B cell (primary cell): ENCODE measurements at regions not wholly inside any gene's neighbourhood (a gene's known extent, or its start where the extent isn't known, plus 50 kb on each side); places are given as distances from the start of the nearest gene placed in this dataset.
"Not testable (repeated sequence)": the region's sequence is repeated elsewhere in the genome, so short reads cannot be mapped to it uniquely, and the experiment has no call there.

Experiments used
- ATAC-seq: fragments of 200-7000 bp; cut with Tn5 transposase; one replicate; pipeline ENCODE4 v1.10.0; 2021; ENCODE audit warnings: low read depth, mild to moderate bottlenecking, moderate number of reproducible peaks, moderate library complexity
- CTCF ChIA-PET: fragments of 350-600 bp; sonication (Branson Sonifier 250); formaldehyde crosslinking; loops from one replicate; lab custom pipeline; 2021; ENCODE audit warnings: antibody characterized with exemption, inconsistent platforms; lab: Charles Lee
- POLR2A ChIA-PET: fragments of 350-600 bp; sonication (Branson Sonifier 250); formaldehyde crosslinking; loops from one replicate; lab custom pipeline; 2021; ENCODE audit warnings: antibody characterized with exemption; lab: Charles Lee
- DNase-seq: peaks from one replicate; pipeline ENCODE4 v3.0.0; 2013
- H2AFZ ChIP-seq: 2 replicates; pipeline ENCODE4 v1.6.1; 2012; ENCODE audit warnings: mild to moderate bottlenecking, low read depth, low read length; ENCODE audit not compliant: insufficient read depth, poor library complexity, severe bottlenecking
- H3K27ac ChIP-seq, 2 donors: 1 replicate in 1 of 2; 2 replicates in 1 of 2; pipeline ENCODE4 v1.5.1; 2012 to 2013; ENCODE audit warnings: low read length in 2 of 2, mild to moderate bottlenecking in 2 of 2, moderate library complexity in 1 of 2
- H3K27me3 ChIP-seq, 4 experiments: fragments of 200-600 bp in 1 of 4; sonication (generic) in 1 of 4; replicated peaks in 1 of 4; 1 replicate in 2 of 4; 2 replicates in 2 of 4; pipeline versions ENCODE4 v1.6.1 to v1.7.0; 2013 to 2016; ENCODE audit warnings: low read length in 3 of 4, mild to moderate bottlenecking in 2 of 4, mixed read lengths in 1 of 4, moderate library complexity in 1 of 4; ENCODE audit not compliant: insufficient read depth in 4 of 4, control insufficient read depth in 3 of 4; ENCODE audit errors: control extremely low read depth in 1 of 4
- H3K36me3 ChIP-seq, 2 experiments: replicated peaks in 1 of 2; 1 replicate in 1 of 2; 2 replicates in 1 of 2; pipeline versions ENCODE4 v1.6.1 to v1.7.1; 2013; ENCODE audit warnings: low read length in 1 of 2; ENCODE audit not compliant: insufficient read depth in 2 of 2, control insufficient read depth in 1 of 2; ENCODE audit errors: control extremely low read depth in 1 of 2, extremely low read depth in 1 of 2
- H3K4me1 ChIP-seq, 2 donors: fragments of 200-600 bp in 1 of 2; sonication (generic) in 1 of 2; 1 replicate in 1 of 2; 2 replicates in 1 of 2; pipeline versions ENCODE4 v1.5.1 to v1.6.1; 2013 to 2017; ENCODE audit warnings: low read length in 2 of 2; ENCODE audit not compliant: control insufficient read depth in 2 of 2, insufficient read depth in 2 of 2
- H3K4me2 ChIP-seq: replicated peaks from 2 replicates; pipeline ENCODE3; 2012; ENCODE audit warnings: mild to moderate bottlenecking, low read depth, low read length; ENCODE audit not compliant: poor library complexity, severe bottlenecking
- H3K4me3 ChIP-seq, 5 experiments: fragments of 200-600 bp in 1 of 5; sonication (generic) in 1 of 5; 1 replicate in 3 of 5; 2 replicates in 2 of 5; pipeline versions ENCODE4 v1.5.1 to v1.7.0; 2011 to 2016; ENCODE audit warnings: low read length in 4 of 5, mild to moderate bottlenecking in 4 of 5, low read depth in 2 of 5, control low read depth in 1 of 5, moderate library complexity in 1 of 5; ENCODE audit not compliant: insufficient read depth in 1 of 5; ENCODE audit errors: control extremely low read depth in 1 of 5, extremely low read depth in 1 of 5
- H3K79me2 ChIP-seq: fragments of 200-600 bp; sonication (generic); one replicate; pipeline ENCODE4 v1.6.0; 2016; ENCODE audit warnings: low read length; ENCODE audit not compliant: control insufficient read depth, insufficient read depth
- H3K9ac ChIP-seq: fragments of 200-600 bp; sonication (generic); 2 replicates; pipeline ENCODE4 v1.6.1; 2017; ENCODE audit warnings: mild to moderate bottlenecking, low read length, moderate library complexity
- H3K9me3 ChIP-seq, 3 donors: one replicate each; pipeline versions ENCODE4 v1.6.1 to v1.7.1; 2013; ENCODE audit warnings: low read length in 2 of 3; ENCODE audit not compliant: control insufficient read depth in 2 of 3, insufficient read depth in 1 of 3; ENCODE audit errors: control extremely low read depth in 1 of 3
- H4K20me1 ChIP-seq: 2 replicates; pipeline ENCODE4 v1.6.0; 2012; ENCODE audit warnings: mild to moderate bottlenecking, low read length; ENCODE audit not compliant: insufficient read depth, control insufficient read depth, poor library complexity, severe bottlenecking
- H3K27ac Mint-ChIP-seq: one replicate; pipeline ENCODE4 v1.8.0; 2021; ENCODE audit warnings: mixed read lengths
- H3K27me3 Mint-ChIP-seq: one replicate; pipeline ENCODE4 v1.8.0; 2021; ENCODE audit warnings: mixed read lengths
- H3K4me1 Mint-ChIP-seq: one replicate; pipeline ENCODE4 v1.8.0; 2021; ENCODE audit warnings: mixed read lengths
- H3K4me3 Mint-ChIP-seq: one replicate; pipeline ENCODE4 v1.8.0; 2021; ENCODE audit warnings: mixed read lengths
- H3K9me3 Mint-ChIP-seq: one replicate; pipeline ENCODE4 v1.8.0; 2022; ENCODE audit warnings: mixed read lengths; ENCODE audit not compliant: insufficient read depth
- EZH2 ChIP-seq: IDR thresholded peaks from 2 replicates; pipeline ENCODE4 v1.6.1; 2012; ENCODE audit warnings: borderline replicate concordance, low read depth, mild to moderate bottlenecking, moderate library complexity, low read length; ENCODE audit not compliant: insufficient read depth, poor library complexity, severe bottlenecking
- whole genome bisulfite sequencing: methylation state at CpG from one replicate; pipeline ENCODE4 v1.1.5; 2013; ENCODE audit warnings: missing lambda C conversion rate; ENCODE audit not compliant: insufficient coverage; 5-methylcytosine and 5-hydroxymethylcytosine counted together
- intact Hi-C: fragments of 100-400 bp; cut with micrococcal nuclease; formaldehyde crosslinking; loops from one replicate; pipeline ENCODE4 v1.10.0; 2022
- TF ChIP-seq, protein P1 (sequence below): fragments of 200-600 bp; IDR thresholded peaks from one replicate; pipeline ENCODE4 v1.8.0; 2022; ENCODE audit warnings: antibody characterized with exemption, mild to moderate bottlenecking

DNA sequence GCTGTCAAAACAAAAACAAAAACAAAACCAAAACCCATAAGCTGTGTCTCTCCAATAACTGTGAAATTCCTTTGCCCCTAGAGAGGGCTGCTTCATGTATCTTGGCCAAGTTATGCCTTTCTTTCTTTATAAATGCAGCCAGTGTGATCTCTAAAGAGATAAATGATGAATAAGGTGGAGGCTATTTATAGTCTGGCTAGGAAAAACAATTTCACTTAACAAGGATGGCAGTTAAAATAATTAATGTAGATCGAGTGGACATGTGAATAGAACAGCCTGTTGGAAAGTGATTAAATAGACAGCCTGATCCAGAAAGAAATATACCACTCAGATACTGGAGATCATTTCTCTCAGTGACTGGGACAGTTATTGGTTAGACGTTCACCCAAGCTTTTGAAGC lies 1666.9 kb upstream of the CELF4 start:
- Histone ChIP-seq H4K20me1 (no peaks in the 10 kb centered on the region), H3K9ac (no peak overlapping the region), H3K27ac (no peak overlapping the region), H3K4me3 (no peak overlapping the region), H2AFZ (no peak overlapping the region), H3K4me2 (no peak overlapping the region), H3K27me3 (no peaks in the 10 kb centered on the region), H3K4me1 (no peaks in the 10 kb centered on the region), H3K79me2 (no peaks in the 10 kb centered on the region), H3K36me3 (no peaks in the 10 kb centered on the region), H3K9me3 (peaks cover 0 to 26% (median 0%) of the 10 kb centered on the region in 3 donors)
- no CpG with 5 or more reads among the region's 2 CpGs for WGBS
- CTCF ChIA-PET: no interaction called here
- Mint-ChIP-seq H3K4me3 (no peak overlapping the region), H3K27ac (no peak overlapping the region), H3K9me3 (peaks cover 7% of the 10 kb centered on the region), H3K27me3 (no peaks in the 10 kb centered on the region), H3K4me1 (no peaks in the 10 kb centered on the region)
- POLR2A ChIA-PET: no interaction called here
- DNase-seq (no peak), ATAC-seq (no peak)
- intact Hi-C loops: no loop called here
- TF ChIP-seq, protein P1, sequence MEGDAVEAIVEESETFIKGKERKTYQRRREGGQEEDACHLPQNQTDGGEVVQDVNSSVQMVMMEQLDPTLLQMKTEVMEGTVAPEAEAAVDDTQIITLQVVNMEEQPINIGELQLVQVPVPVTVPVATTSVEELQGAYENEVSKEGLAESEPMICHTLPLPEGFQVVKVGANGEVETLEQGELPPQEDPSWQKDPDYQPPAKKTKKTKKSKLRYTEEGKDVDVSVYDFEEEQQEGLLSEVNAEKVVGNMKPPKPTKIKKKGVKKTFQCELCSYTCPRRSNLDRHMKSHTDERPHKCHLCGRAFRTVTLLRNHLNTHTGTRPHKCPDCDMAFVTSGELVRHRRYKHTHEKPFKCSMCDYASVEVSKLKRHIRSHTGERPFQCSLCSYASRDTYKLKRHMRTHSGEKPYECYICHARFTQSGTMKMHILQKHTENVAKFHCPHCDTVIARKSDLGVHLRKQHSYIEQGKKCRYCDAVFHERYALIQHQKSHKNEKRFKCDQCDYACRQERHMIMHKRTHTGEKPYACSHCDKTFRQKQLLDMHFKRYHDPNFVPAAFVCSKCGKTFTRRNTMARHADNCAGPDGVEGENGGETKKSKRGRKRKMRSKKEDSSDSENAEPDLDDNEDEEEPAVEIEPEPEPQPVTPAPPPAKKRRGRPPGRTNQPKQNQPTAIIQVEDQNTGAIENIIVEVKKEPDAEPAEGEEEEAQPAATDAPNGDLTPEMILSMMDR: no peak
- no peak for TF ChIP-seq EZH2

DNA sequence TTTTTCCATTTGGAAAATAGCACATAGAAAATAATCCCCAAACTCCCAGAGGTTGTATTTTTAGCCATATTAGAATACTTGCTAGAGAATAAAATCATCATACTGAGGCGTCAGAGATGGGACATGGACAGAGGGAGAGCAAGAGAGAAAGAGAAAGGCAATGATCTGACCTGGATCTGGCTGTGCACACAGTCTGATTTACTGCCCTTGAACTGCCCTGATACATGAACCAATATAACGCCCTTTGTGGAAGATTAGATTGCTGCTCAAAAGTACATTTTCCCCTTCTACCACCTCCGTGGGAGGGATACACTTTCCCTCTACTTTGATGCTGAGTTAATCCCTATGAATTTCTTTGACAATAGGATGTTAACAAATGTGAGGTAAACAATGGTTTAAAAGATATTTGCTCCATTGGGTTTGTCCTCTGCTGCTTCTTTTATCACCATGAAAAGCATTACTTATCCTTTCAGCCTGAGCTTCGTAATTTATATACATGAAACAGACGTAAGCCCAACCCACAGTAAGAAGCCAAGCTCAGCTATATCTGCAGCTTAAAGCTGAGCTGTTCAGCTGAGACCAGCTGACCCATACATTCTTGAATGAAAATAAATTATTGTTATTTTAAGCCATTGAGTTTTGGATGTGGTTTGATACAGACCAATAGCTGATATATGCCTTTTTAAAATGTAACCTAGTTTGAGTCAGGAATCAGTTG lies 1664.6 kb upstream of the CELF4 start:
- H3K36me3 ChIP-seq: no peaks in the 10 kb centered on the region
- ChIA-PET CTCF (no interaction called here), POLR2A (no interaction called here)
- no peak overlapping the region for H3K9ac ChIP-seq
- ATAC-seq: no peak
- no peaks in the 10 kb centered on the region for H3K27me3 ChIP-seq
- H3K4me2 ChIP-seq: no peak overlapping the region
- TF ChIP-seq EZH2: no peak
- TF ChIP-seq, protein P1: no peak
- H3K27me3 Mint-ChIP-seq: no peaks in the 10 kb centered on the region
- H3K27ac ChIP-seq: no peak overlapping the region
- intact Hi-C loops: no loop called here
- WGBS: no CpG with 5 or more reads among the region's 5 CpGs
- no peaks in the 10 kb centered on the region for H3K4me1 Mint-ChIP-seq
- H3K4me1 ChIP-seq: no peaks in the 10 kb centered on the region
- peaks cover 9% of the 10 kb centered on the region for H3K9me3 Mint-ChIP-seq
- no peak overlapping the region for H3K4me3 ChIP-seq
- H2AFZ ChIP-seq: no peak overlapping the region
- H3K9me3 ChIP-seq: peaks cover 0 to 16% (median 0%) of the 10 kb centered on the region in 3 donors
- no peaks in the 10 kb centered on the region for H4K20me1 ChIP-seq
- no peak for DNase-seq
- no peaks in the 10 kb centered on the region for H3K79me2 ChIP-seq
- H3K27ac Mint-ChIP-seq: no peak overlapping the region
- no peak overlapping the region for H3K4me3 Mint-ChIP-seq

DNA sequence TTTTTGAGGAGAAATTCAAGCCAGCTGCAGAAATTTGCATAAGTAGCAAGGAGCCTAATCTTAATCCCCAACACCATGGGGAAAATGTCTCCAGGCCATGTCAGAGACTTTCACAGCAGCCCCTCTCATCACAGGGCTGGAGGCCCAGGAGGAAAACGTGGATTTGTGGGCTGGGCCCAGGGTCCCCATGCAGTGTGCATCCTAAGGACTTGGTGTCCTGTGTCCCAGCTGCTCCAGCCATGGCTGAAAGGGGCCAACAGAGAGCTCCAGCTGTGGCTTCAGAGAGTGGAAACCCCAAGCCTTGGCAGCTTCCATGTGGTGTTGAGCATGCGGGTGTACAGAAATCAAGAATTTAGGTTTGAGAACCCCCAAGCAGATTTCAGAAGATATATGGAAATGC lies 1662.2 kb upstream of the CELF4 start:
- CTCF ChIA-PET, H3K27ac ChIP-seq, H3K27me3 Mint-ChIP-seq, DNase-seq, H3K79me2 ChIP-seq, H3K27me3 ChIP-seq, H4K20me1 ChIP-seq, H3K9ac ChIP-seq, H3K9me3 ChIP-seq, ATAC-seq, H3K4me1 Mint-ChIP-seq, H3K4me1 ChIP-seq, H3K4me2 ChIP-seq, H3K4me3 Mint-ChIP-seq, H2AFZ ChIP-seq, intact Hi-C loops, H3K4me3 ChIP-seq, H3K9me3 Mint-ChIP-seq, H3K36me3 ChIP-seq, POLR2A ChIA-PET, H3K27ac Mint-ChIP-seq: not testable (repeated sequence)
- WGBS: 90% methylated on average over 2 of the region's 2 CpGs
